Activated CD4-positive, alpha-beta T cell treated with anti-CD3 and anti-CD28 coated beads, Interleukin-2, amount 50 U/mL, for 48 hours (primary cell): ENCODE measurements at regions not wholly inside any gene's neighbourhood (a gene's known extent, or its start where the extent isn't known, plus 50 kb on each side); places are given as distances from the start of the nearest gene placed in this dataset.
A peak's percentile ranks its signal among the peaks of the same experiment; 100 is the strongest.

Source experiments
- DNase-seq, 2 experiments: peaks; one replicate each; pipeline ENCODE4 v3.0.0-alpha.2; 2020

DNA sequence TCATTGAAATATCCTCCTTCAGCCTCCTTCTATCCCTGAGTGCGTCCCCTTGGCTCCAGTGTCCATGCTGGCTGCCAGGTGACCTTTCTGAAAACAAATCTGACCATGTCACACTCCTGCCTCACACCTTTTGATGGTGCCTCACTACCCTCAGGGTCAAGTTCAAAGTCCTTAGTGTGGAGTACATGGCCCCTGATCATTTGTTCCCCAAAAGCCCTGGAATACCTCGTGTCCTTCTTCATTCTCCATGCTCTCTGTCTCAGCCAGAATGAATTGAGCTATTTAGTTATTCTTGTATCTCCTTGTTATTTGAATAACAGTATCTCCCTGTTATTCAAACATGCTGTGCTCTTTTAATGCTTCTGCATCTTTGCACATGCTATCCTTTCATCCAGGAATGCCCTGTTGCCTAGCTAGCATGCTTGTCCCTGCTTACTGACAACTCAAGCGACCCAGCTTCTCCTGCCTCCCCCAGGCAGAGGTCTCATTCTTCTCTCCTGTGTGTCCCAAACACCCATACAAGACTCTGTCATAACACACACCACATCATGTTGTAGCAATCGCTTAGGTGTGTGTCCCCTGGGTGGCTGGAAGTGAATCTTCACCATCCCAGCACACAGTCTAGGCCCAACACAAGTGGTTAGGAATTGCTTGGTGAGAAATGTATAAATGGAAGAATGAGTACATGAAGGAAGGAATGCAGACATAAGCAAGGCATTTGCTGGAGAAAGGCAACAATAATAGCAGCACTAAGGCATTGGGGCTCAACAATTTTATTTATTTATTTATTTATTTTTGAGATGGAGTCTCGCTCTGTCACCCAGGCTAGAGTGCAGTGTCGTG lies 144.0 kb downstream of the DDX1 start:
- DNase-seq = no peak

DNA sequence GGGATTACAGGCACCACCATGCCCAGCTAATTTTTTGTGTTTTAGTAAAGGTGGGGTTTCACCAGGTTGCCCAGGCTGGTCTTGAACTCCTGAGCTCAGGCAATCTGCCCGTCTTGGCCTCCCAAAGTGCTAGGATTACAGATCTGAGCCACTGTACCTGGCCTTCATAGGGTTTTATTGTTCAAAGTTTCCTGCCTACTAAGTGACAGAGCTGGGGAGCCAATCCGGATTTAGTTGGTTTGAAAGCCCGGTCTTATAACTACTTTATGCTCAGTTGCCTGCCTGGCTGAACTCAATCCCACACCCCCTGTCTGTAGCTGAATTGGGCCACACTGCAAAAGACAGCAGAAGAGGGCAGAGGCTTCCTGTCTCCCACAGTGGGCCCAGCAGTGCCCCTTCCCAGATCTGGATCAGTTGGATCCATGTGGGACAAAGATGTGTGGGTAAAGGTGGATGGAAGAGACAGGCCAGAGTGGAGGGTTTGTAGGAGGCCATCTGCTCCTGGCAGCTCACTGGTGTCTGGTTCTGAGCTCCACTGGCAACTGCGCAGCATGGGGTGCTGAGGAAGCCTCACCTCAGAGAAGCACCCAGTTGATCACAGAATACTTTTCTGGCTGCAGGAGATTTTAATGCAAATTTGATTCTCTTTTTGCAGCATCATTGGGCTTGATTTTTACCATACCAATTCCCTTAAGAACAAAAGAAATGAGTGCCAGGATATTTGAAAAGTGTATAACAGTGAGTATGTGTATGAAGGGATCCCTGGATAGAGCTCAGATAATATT lies 144.9 kb downstream of the DDX1 start:
- DNase-seq = no peak

DNA sequence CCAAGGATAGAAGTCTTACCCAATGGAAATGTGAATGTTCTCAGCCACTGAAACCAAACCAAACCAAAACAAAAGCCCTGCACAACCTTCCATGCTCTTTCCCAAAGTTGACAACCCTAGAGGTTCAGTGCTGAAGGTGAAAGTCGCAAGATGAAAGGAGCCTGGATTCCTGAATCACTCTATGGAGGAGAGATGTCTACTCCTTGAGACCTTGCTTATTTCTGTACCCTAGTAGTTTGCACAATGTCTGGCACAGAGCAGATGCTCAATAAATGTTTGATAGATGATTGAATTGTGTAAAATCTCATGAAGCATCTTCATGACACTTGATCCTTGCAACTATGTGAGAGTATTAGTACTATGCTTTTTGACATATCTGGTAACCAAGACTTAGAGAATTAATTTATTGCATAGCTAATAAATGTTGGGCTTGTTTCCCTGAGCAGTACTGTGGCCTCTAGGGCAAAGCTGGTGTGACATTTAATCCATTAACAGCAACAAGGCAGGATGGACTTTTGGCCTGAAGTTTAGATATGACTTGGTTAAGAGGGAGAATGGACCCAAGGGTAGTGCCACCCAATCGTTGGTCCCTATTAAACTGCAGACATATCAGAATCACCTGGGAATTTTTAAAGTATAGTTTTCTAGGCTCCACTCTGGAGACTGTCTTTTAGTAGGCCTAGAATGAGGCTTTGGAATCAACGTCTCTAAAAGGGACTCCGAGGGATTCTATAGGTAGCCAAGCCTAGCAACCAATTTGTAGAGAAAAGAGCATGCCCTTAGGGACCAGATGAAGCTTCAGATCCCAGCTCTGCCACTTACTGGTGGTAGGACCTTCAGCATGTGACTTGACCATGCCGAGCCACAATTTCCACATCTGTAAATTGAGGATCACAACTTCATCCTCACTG lies 145.9 kb downstream of the DDX1 start:
- no peak for DNase-seq

DNA sequence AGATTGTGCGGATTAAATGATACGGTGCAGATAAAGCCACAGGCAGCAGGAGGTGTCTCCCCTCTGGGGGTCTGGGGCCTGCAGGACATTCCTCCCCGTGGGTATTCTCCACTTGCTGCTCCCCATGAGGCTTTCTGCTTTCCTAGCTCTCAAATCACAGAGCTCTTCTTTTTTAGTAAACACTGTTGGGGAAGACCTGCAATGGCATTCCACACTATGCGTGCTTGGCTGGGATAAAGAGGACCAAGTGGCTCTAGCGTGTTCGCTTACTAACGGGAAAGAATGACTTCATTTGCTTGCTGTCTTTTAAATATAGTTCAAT lies 146.5 kb downstream of the DDX1 start:
- no peak for DNase-seq

DNA sequence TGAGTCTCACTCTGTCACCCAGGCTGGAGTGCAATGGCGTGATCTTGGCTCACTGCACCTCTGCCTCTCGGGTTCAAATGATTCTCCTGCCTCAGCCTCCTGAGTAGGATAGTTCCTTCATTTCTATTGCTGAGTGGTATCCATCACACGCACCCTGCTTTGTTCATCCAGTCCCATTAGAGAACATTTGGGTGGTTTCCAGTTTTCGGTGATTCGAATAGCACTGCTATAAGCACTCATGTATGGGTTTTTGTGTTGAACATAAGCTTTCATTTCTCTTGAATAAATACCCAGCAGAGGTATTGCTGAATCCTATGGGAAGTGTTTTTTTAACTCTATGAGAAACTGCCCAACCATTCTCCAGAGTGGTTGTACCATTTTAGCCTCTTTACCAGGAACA lies 147.3 kb downstream of the DDX1 start:
- no peak for DNase-seq

DNA sequence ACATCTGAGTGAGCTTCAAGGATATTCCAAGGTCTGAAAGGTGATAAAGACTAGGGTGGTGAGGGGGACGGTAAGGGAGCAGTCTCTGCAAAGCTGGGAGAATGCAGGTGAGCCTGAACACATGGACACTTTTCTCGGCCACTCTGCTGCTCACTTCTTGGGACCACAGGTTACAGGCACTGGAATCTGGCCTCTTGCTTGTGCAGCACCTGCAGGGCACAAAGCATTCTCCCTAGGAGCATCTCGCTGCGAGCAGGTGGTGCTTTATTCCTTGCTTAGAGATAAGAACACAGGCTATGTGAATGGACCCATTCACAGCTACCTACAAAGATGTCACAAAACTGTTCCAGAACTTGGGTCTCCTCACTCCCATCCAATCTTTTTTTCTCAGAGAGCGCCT lies 153.2 kb downstream of the DDX1 start:
- DNase-seq = no peak

DNA sequence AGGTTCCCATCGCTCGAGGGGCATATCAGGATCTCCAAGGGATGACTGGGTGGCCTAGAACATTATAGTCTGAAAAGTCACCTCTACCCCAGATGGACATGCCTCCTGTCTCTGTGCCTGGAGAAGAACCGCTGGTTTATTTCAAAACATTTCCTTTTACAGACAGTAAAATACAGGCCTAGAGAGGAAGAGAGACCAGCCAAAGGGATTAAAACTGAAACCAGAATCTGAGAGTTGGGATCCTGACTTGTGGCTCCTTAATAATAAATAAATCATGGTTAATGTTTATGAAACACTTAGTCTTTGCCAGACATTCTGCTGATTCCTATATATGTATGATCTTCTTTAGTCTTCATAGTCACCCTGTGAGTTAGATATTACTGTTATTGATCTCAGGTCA lies 153.7 kb downstream of the DDX1 start:
- no peak for DNase-seq

DNA sequence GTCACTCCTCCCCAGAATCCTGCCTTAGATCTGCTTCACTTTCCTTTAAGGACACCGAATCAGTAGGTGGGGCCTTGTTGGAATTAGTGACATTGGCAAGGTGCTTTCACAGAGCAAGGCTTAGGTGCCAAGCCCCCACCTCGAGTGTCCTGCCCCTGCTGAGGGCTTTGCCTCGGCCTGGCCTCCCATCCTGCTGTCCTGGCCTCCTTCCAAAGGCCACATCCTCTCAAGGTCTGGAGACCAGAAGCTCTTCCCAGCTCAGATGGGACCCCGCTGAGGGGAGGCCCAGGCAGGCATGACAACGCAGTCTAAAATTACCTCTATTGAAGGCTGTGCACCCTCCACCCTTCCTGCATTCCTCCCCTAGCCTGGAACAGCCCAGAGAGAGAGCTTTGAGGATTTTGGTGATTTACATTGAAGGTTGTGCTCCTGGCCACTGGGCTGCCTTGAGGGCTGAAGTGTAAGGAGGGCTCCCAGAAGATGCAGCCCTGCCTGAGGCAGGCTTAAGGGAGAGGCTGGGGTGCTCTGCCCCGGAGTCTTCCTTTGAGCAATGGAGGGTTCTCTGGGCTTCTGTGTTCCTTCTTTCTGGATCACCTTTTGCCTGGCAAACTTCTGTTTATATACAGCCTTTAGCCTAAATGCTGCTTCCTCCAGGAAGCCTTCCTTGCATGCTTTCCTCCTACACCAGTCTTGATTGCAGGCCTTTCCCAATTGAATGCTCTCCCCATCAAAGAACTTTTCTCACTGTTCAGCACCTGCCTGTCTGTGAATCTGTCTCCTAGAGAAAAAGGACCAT lies 154.4 kb downstream of the DDX1 start:
- DNase-seq = no peak

DNA sequence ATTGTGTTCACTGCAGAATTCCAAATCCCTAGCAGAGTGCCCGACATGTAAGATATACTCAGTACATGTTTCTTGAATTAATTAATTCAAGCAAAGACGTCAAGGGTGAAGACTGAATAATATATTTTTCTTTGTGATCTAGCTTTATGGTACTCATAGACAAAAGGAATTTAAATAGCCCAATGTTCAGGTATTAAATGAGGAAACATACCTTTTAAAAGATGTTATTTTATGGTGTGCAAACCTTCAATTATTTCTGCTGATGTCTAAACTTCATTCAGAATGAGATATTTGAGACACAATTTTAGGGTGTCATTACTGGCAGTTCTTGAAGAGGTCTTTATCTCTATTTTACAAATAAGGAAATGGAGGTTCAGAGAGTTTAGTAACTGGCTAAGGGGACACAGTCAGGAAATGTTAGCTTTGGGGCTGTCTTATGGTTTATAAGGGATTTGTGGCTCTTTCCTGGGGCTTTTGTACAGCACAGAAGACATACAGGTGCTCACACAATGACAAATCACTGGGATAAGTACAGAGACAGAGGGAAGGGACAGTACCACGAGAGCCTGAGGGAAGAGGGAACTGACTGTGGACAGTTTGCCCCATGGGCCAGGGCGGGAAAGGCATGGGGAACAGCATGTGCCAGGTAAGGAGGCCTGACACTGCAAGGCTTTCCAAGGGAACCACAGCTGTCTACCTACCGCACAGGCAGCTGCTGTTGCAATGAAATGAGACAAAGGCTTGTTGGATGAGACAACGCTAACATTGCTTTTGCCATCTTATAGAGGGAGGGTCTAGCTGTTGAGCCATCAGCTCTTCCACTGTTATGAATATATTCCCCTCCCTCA lies 155.3 kb downstream of the DDX1 start:
- no peak for DNase-seq

DNA sequence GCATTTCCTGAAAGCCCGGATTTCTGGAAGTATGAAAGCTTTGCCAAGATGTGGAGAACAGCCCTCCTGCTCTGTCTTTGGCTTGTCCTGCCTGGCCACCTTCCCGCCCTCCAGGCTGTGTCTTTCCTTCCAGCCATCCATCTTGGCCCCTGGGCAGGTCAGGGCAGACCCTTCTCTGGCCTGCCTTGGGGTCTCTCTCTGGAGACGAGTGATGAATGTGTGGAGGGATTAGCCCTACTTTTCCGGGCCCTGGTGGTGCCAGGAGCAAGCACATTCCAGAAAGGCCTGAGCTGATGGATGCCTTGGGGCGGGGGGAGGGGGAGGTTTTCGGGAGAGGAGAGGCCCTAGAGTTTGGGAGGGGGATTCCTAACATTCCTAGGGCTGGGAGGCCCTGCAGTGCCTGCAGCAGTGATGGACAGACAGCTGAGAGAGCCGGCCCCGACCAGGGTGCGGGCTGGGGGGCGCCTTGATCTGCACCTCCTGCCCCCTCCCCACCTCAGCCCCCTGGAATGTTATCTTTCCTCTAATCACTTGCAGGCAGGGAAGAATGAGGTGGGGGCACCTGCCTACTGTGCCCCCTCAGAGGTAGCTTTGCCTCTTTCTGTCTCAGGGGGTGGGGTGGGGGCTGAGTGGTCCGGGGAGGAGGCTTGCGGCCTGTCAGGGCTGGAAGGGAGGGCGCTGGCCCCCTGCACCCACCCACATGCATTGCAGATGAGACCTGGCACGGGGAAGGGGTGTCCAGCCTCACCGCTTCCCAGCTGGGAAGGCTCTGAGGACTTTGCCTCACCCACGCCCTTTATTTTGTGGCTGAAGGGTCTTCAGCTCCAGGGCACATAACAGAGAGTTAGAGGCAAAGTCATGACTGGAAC lies 156.2 kb downstream of the DDX1 start:
- no peak for DNase-seq

DNA sequence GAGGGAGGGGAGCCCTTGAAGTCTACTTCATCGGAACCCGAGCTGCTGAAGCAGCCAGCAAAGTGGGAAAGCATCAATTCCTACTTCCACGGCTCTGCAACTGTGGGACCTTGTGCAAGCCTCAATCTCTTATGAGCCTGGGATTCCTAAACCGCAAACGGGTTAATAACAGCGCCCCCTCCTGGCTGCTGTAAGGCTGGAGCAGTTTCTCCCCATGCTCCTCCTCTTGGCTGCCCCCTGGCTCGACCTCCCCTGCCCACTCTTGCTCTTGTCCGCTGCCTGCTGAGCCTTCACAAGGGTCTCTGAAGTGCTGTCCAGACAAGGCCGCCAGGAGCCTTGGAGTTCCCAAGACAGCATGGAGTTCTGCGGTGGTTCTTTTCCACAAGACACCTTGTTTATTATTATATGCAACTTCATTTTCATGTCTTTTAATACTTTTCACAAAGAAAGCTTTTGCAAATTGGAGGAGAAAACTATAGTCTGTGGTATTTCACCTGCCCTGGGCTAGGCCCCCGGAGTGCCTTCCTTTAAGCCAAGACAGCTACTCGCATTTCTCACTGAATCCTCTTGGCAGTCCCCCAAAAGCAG lies 157.2 kb downstream of the DDX1 start:
- peak; percentile 13 to 23 for DNase-seq

DNA sequence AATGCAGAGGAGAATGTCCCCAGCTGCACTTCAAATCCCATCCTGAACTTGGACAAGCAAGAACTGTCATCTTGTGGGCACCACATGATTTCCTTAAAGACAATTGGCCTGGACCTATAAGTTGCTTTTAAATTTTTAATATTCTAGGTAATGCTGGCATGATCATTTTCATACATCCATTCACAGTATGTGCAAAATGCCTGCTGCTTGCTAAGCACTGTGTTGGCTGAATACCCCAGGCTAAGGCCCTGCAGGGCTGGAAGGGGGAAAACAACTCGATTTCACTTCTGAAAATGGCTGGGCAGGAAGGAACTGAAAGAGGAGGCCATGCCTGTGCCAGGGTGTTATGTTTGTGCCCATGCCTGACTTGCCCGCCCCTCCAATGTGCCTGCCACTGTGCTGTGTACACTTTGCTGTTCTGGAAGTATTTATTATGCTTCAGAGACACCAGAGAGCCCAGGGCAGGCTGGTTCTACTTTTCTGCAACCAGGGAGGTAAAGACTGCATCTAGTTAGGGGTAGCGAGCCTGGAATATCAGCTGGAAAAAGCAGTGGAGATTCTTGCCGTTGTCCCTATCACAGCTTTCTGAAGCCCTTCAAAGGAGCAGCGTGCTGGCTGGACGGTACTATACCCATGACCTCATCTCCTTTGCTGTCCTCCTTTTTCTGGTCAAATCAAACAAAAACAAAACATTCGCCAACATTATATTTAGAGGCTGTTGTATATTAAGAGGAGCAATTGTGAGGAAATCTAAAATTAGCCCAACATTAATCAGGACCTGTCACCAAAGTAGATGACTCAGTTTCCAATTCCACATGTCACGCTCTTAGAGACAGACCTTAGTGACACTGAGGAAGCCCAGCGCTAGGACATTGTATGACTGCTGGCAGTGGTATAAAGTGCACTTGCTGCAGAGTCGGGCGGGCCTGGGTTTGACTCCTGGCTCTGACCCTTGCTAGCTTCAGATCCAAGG lies 158.1 kb downstream of the DDX1 start:
- no peak for DNase-seq

DNA sequence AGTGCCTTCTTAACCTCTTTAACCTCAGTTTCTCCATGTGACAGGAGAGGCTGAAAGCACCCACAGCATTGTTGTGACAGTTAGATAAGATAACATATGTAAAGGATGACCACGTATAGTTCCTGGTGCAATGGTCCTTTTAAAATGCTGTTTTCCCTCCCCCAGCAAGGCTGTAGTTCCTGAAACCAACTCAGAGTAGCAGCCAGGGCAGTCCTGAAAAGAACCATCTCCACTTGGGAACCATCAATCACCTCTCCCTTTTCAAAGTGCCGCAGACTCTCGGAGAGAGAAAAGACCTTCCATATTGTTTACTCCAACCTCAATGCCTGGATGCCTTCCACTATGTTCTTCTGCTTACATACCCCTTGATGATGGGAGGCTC lies 158.8 kb downstream of the DDX1 start:
- no peak for DNase-seq

DNA sequence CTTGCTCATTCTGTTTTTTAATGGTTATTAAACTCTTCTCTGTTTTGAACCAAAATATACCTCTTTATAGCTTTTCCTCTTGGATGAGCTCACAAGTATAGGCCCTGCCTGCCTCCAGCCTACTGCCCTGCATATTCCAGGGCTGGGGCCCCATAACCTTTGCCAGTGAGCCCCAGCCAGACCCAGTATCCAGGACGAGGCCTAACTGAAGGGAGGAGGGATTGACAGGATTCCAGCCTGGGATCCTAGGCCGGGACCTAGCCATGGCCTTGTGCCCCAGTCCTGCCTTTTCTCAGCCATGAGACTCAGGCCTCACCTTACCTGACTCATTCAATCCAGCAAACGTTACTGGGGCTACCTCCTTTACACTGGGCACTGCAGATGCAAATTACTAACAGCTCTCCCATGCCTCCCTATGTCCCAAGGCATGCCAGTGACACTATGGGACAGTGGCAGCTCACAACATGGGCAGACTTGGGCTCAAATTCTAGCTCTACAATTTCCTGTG lies 159.2 kb downstream of the DDX1 start:
- DNase-seq = no peak

DNA sequence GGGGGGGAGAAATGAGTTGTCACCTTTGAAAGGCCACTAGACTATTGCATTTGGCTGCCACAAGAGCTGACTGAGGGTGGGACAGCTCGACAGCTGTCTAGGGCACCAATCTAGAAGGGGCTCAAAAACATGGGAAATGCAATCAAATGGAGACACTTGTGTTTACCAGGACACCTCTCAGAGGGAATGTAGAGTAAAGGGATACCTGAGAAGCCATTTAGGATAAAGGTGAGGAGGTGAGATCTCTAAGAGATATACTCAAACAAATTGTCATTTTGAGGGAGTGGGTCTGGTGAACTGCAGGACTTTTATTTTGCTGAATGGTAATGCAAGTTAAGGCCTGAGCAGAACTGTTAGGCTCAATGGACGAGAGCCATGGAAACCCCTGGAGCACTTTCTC lies 159.8 kb downstream of the DDX1 start:
- no peak for DNase-seq

DNA sequence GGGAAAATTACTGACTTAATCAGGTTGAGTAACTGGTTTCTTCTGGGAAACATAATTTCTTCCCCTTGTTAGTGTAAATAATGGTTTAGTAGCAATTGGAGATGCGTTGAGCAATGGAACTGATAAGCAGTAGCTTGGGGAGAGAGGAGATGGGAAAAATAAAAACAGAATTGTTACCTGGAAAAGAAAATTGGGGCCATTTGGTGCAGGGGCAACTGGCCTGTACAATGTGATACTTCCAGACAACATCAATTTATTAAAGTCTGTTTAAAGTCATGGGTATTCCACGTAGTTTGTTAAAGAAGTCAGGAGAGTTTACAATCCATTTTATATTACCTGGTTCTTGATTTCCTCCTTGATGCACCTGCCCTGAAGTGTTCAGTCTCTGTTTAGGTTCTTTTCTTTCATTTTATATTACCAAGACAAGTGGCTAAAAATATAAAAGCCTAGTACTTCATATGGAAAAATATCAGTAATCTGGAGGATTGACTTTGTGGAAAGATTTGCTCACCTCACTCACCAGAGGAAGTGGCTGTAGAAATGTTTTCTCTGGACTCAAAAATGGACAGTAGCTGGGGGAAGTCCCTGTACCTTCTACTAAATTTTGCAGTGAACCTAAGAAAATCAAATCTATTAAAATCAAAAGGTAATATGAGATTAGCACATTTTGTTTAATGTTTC lies 161.0 kb downstream of the DDX1 start:
- no peak for DNase-seq

DNA sequence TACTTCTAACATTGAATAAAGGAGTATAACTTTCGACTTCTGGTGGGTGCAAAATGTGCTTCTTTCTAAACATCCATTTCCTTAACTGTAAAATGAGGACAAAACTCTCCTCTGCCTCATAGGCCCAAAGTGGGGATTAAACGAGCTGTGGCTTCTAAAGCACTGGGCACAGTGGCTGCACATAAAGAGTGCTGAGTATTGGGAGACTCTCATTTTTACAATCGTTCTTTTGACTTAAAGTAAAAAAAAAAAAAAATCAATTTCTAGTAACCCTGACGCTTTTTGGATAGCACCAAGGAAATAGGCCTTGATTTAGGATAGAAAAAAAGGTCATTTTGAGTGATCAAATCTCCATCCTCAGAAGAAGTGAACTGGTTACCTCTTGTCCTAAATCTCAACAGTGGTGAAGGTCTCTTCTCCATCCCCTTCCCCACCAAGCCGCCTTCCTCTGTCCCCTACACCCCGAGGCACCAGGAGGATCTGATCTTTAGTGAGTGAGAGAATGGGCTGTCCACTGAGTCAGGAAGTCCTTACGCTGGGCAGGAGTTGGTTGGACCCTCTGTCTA lies 161.6 kb downstream of the DDX1 start:
- DNase-seq = no peak
